ENCODE measurements at regions not wholly inside any gene's neighbourhood (a gene's known extent, or its start where the extent isn't known, plus 50 kb on each side); places are given as distances from the start of the nearest gene placed in this dataset.

GRCh38 chr2:35281702-35282101 is 1073.9 kb upstream of the CRIM1 start:
- no peak for DNase-seq
- Histone ChIP-seq H3K4me1 (ENCODE audit: control insufficient read depth in 1 of 2, insufficient read depth in 2 of 2, low read depth in 1 of 2, low read length in 1 of 2) (no peaks in the 10 kb centered on the region), H3K27me3 (ENCODE audit: insufficient read depth) (no peaks in the 10 kb centered on the region), H3K36me3 (replicated peaks in 1 of 2; ENCODE audit: control insufficient read depth in 1 of 2, insufficient read depth in 2 of 2, low read length in 1 of 2) (no peaks in the 10 kb centered on the region), H3K27ac (ENCODE audit: low read depth in 2 of 2, low read length in 1 of 2) (no peak overlapping the region), H3K79me2 (ENCODE audit: insufficient read depth) (no peaks in the 10 kb centered on the region), H3K9me2 (no peaks in the 10 kb centered on the region), H3F3A (replicated peaks; ENCODE audit: insufficient read depth) (no peaks in the 10 kb centered on the region), H3K4me3 (ENCODE audit: low read depth in 2 of 2, low read length in 1 of 2) (no peak overlapping the region), H2AFZ (ENCODE audit: low read depth) (no peak overlapping the region), H3K9me3 (no peaks in the 10 kb centered on the region), H3K9ac (no peak overlapping the region), H4K20me1 (ENCODE audit: insufficient read depth) (no peaks in the 10 kb centered on the region), H3K4me2 (no peak overlapping the region)
- WGBS (ENCODE audit: low lambda C conversion rate), result 6% methylated on average over 3 of the region's 3 CpGs
- ChIA-PET CTCF (no interaction called here), POLR2A (no interaction called here)
- TF ChIP-seq POLR2AphosphoS5 (IDR thresholded peaks at IDR 0.05; ENCODE audit: low read depth, low read length), result no peak
- no peak for TF ChIP-seq RAD21 (IDR thresholded peaks at IDR 0.05; ENCODE audit: low read length)
- TF ChIP-seq GABPA (IDR thresholded peaks at IDR 0.05; ENCODE audit: low read depth), result no peak
- TF ChIP-seq USF2 (IDR thresholded peaks at IDR 0.05; ENCODE audit: borderline replicate concordance, low read depth, low read length), result no peak
- no peak for TF ChIP-seq FOSL2 (IDR thresholded peaks at IDR 0.05; ENCODE audit: borderline replicate concordance, low read depth)
- no peak for TF ChIP-seq SIN3A (IDR thresholded peaks at IDR 0.05; ENCODE audit: borderline replicate concordance, low read depth, low read length)
- no peak for TF ChIP-seq IRF3 (IDR thresholded peaks at IDR 0.05; ENCODE audit: low read depth, low read length)
- TF ChIP-seq ZBTB33 (IDR thresholded peaks at IDR 0.05; ENCODE audit: borderline replicate concordance, low read depth), result no peak
- no peak for TF ChIP-seq RXRA (IDR thresholded peaks at IDR 0.05; ENCODE audit: borderline replicate concordance, low read depth)
- no peak for TF ChIP-seq RCOR1 (IDR thresholded peaks at IDR 0.05; ENCODE audit: low read length)
- TF ChIP-seq MAX (IDR thresholded peaks at IDR 0.05; ENCODE audit: low read depth), result no peak
- no peak for TF ChIP-seq JUND (IDR thresholded peaks at IDR 0.05)
- no peak for TF ChIP-seq TCF12 (IDR thresholded peaks at IDR 0.05)

- no peaks in the 10 kb centered on the region for H3F3A ChIP-seq (replicated peaks; ENCODE audit: insufficient read depth)
- H3K9me2 ChIP-seq, result no peaks in the 10 kb centered on the region
- H3K4me2 ChIP-seq, result no peak overlapping the region
- no peaks in the 10 kb centered on the region for H4K20me1 ChIP-seq (ENCODE audit: insufficient read depth)
- no peak overlapping the region for H3K9ac ChIP-seq
- no peak overlapping the region for H3K27ac ChIP-seq (ENCODE audit: low read depth in 2 of 2, low read length in 1 of 2)
- no peaks in the 10 kb centered on the region for H3K4me1 ChIP-seq (ENCODE audit: control insufficient read depth in 1 of 2, insufficient read depth in 2 of 2, low read depth in 1 of 2, low read length in 1 of 2)
- H3K36me3 ChIP-seq (replicated peaks in 1 of 2; ENCODE audit: control insufficient read depth in 1 of 2, insufficient read depth in 2 of 2, low read length in 1 of 2), result no peaks in the 10 kb centered on the region
- no peaks in the 10 kb centered on the region for H3K79me2 ChIP-seq (ENCODE audit: insufficient read depth)
- no peak overlapping the region for H3K4me3 ChIP-seq (ENCODE audit: low read depth in 2 of 2, low read length in 1 of 2)
- no peak for DNase-seq
- H3K9me3 ChIP-seq, result no peaks in the 10 kb centered on the region
- ChIA-PET POLR2A (no interaction called here), CTCF (no interaction called here)
- H3K27me3 ChIP-seq (ENCODE audit: insufficient read depth), result no peaks in the 10 kb centered on the region
- H2AFZ ChIP-seq (ENCODE audit: low read depth), result no peak overlapping the region
- TF ChIP-seq JUND (IDR thresholded peaks at IDR 0.05), result no peak
- TF ChIP-seq SIN3A (IDR thresholded peaks at IDR 0.05; ENCODE audit: borderline replicate concordance, low read depth, low read length), result no peak
- no peak for TF ChIP-seq FOXJ3 (CRISPR knock-in tag; IDR thresholded peaks at IDR 0.05)
- no peak for TF ChIP-seq SMC3 (IDR thresholded peaks at IDR 0.05; ENCODE audit: low read depth, low read length)
- TF ChIP-seq USF2 (IDR thresholded peaks at IDR 0.05; ENCODE audit: borderline replicate concordance, low read depth, low read length), result no peak
- TF ChIP-seq RAD21 (IDR thresholded peaks at IDR 0.05; ENCODE audit: low read length), result no peak
- TF ChIP-seq REST (IDR thresholded peaks at IDR 0.05; ENCODE audit: low read depth, low read length), result no peak
- no peak for TF ChIP-seq GABPA (IDR thresholded peaks at IDR 0.05; ENCODE audit: low read depth)
- TF ChIP-seq YY1 (IDR thresholded peaks at IDR 0.05; ENCODE audit: low read depth), result no peak
- TF ChIP-seq NFIC (IDR thresholded peaks at IDR 0.05; ENCODE audit: borderline replicate concordance), result no peak
- TF ChIP-seq GATA2 (CRISPR knock-in tag; IDR thresholded peaks at IDR 0.05), result no peak
- no peak for TF ChIP-seq MAX (IDR thresholded peaks at IDR 0.05; ENCODE audit: low read depth)
- TF ChIP-seq TEAD4 (IDR thresholded peaks at IDR 0.05; ENCODE audit: borderline replicate concordance, insufficient read depth), result no peak
These were observed 1099.8 kb upstream of the CRIM1 start for GRCh38 chr2:35255826-35256225.

Data from SK-N-SH (cell line).